Limb (tissue), 2 donors: ENCODE measurements at regions not wholly inside any gene's neighbourhood (a gene's known extent, or its start where the extent isn't known, plus 50 kb on each side); places are given as distances from the start of the nearest gene placed in this dataset.

Source experiments
- DNase-seq, 2 donors: peaks; one replicate each; pipeline ENCODE4 v3.0.0-alpha.2; 2016; ENCODE audit errors: extremely low spot score in 2 of 2

DNA sequence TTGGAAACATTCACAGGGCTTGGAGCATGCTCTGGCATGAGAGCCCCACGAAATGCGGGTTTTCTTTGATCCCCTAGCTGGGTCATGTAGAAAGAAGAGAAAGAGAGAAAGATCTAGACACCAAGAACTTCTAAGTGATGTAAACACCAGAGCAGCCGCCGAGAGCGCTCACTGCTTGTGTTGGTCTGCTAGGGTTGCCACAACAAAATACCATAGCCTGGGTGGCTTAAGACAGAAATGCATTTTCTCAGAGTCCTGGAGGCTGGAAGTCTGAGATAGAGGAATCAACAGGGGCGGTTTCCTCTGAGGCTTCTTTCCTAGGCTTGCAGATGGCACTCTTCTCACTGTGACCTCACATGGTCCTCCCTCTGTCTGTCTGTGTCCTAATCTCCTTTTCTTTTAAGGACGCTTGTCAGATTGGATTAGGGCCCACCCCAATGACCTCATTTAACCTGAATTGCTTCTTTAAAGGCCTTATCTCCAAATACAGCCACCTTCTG, 139.5 kb downstream of the CYLD start:
- no peak for DNase-seq

DNA sequence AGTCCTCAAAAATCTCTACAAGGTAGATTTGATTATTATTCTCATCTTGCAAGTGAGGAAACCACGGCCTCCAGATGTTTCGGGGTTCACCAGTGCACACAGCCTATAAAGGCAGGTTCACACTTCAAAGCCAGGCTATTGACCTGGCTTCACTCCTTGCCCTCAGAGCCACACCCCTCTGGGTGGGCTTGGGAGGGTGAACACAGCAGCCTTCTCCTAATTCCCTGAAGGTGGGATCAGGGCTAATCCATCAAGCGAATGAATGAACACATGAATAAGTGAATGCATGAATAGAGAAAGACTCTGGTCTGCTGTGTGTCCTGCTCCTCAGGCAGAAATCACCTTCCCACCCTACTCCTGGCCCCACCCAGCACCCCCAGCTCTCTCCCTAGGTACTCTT, 139.0 kb downstream of the CYLD start:
- DNase-seq, result no peak

DNA sequence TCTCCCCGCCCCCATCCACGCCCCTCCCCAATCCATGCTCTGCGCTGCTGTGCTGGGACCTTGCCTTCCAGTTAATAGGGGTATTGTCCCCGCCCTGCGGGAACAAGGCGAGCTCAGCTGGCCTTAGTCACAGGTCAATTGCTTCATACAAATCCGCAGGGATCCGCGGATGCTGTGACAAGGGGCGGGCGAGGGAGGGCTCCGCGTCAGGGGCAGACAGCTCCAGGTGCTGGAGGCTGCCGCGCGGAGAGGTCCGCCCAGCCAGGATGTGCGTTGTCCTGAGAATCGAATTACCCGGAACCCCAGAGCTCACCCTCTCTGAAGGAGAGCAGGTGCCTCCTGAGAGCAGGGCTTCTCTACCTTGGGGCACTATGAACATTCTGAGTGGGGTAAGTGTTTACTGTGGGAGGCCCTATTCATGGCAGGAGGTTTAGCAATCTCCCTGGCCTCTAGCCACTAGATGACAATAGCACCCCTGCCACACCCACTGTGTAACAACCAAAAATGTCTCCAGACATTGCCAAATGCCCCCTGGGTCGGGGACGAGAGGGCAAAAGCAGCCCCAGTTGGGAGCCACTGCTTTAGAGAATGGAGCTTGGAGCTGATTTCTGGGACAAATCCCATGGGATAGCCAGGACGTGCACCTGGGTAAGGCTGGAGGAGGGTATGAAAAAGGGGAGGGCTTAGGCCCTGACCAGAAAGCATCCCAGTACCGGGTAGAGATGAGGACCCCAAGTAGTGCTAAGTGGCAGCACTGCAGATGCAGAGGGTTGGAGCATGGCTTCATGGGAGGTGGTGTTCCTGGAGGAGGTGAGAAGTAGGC, 138.2 kb downstream of the CYLD start:
- peak in 1 of 2 donors; percentile 47 for DNase-seq

DNA sequence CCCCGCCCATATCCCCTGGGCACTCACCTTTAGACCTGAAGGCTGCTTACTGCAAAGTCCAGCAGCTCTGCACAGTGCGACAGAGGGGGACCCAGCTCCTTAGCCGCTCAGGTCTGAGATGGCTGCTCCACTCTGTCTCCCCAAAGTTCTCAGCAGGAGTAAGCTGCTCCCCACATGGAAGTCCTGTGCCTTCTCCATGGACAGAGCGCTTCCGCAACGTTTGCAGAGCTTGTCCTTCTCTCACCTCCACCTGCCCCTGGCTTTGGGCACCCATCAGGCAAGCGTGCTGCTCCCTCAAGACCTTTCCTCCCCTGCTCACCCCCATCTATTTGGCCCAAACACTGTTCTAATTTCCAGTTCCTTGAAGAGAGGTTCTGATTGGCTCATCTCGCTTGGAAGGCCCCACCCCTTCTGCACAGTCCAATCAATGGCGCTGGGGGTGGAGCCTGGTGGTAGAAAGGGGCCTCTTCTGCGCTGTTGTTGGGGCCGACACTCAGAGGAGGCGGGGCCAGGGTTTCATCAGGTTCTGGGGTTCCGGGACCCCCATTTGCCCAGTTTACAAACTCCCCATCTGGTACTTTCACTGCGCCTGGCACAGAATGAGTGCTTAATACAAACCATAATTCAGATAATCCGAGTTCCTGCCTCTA, 137.2 kb downstream of the CYLD start:
- no peak for DNase-seq

DNA sequence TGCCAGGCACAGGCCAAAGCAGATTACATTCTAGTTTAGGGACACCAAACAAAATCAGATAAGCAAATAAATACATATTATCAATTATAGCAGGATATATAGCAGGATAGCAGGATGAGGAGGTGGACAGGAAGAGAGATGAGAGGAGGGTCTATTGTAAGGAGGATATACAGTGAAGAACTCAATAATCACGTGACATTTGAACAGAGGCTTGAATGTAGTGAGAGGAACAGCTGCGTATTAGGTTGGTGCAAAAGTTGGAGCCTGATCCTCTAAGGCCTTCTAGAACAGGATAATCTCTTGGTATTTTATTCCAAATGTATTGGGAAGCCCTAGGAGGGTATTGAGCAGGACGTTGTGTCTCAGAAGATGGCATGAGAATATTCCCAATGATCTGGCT, 136.7 kb downstream of the CYLD start:
- no peak for DNase-seq

DNA sequence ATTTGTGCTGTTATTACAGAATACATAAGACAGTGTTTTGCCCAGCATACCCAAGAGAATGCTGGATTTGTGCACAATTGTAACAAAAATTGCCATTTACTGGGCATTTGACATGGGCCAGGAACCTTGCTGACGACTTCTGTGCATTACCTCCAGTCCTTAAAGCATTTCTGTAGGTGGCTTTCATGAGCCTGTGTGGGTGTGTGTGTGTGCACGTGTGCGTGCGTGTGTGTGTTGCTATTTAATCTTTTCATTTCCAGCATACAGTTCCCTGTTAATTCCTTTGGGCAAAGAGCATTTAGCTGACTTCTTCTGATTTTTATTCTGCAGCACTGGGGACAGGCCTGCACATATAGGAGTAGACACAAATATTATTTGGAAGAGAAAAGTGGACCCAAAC, 134.4 kb downstream of the CYLD start:
- no peak for DNase-seq

DNA sequence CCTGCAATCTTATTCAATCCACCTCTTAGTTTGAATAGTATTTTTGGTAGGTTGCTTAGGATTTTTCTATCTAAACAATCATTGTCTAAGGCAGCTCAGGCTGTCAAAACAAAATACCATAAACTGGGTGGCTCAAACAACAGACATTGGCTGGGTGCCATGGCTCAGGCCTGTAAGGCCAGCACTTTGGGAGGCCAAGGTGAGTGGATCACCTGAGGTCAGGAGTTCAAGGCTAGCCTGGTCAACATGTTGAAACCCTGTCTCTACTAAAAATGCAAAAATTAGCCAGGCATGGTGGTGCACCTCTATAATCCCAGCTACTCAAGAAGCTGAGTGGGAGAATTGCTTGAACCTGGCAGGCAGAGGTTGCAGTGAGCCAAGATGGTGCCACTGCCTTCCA, 126.7 kb downstream of the CYLD start:
- DNase-seq, result no peak

DNA sequence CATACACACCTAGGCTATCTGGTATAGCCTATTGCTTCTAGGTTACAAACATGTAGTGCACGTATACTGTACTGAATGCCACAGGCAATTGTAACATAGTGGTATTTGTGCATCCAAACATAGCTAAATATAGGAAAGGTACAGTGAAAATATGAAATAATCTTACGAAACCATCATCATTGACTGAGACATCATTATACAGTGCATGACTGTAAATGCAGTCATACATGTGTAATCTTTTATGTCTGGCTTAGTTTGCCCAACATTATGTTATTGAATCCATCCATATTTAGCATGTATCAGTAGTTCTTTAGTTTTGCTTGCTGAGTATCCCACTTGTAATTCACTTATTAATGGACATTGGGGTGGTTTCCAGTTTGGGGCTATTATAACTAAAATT, 124.9 kb downstream of the CYLD start:
- DNase-seq, result no peak

DNA sequence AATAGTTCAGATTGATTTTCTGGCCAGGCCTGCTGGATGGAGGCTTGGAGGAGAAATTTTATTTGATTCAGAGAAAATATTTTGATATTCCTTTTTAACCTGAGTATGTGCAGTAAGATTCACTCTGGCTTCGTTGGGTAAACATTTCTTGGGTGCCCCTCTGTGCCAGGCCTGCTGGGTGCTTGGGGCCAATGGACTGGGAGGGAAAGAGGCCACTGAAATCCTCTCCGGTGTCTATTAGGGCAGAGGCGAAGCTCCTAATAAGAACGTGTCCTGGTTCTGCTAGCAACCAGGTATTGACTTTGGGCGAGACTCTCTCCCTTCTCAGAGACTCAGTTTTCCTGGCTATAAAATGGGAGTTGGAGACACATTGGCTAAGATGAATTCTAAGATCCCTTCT, 122.5 kb downstream of the CYLD start:
- DNase-seq, result no peak

DNA sequence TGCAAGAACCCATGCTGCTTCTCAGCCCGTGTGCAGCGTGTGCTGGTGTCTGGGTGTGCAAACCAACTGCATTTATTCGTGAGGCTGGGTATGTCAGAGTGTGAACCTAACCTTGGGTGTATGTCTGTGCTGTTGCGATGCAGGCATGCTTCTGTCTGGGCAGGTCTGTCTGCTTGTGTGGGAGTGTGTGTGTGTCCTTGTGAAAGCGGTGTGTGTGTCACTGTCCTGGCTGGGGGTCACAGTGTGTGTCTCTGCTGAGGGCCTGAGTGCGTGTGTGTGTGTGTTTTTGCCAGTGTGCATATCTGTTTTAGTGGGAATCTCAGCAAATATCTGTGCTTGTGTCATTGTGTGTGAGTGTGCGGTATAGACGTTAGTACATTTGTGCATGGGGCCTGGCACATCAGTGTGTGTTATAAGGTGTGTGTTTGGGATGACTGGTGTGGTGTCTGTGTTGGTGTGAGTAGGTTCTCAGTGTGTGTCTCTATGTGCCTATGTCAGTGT, 121.8 kb downstream of the CYLD start:
- no peak for DNase-seq

DNA sequence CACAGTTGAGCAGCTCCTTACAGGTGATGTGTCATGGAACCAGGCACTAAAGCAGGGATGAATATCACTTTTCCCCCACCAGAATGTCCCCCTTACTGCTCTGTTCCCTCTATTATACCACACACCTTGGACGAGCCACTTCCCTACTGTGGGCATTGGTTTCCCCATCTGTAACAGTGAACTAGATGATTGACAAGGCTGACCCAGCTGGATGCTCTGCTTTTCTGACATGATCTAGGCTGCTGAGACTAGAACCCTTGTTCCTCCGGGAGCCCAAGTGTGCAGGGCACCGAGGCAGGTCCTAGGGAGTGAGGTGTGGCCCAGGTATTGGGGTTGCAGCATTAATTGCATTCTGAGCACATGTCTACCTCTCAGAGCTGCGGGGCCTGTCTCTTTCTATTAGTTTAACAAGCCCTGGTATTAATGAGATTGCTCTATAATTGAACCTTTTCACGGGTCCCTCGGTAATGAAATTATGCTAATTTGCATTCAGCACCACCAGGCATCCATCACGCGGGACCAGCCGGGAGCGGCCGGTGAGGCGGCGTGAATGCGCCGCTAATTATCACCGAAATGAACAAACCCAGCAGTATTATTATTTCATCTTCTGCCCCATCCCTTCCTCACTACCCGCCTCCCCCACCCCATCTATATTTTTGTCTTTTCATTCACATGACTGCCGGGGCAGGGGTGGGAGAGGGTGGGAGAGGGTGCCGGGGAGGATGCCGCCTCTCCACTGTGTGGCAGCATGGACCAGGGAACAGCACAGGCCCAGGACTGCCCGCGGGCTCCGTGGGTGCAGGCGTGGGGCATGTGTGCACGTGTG, 121.1 kb downstream of the CYLD start:
- no peak for DNase-seq

DNA sequence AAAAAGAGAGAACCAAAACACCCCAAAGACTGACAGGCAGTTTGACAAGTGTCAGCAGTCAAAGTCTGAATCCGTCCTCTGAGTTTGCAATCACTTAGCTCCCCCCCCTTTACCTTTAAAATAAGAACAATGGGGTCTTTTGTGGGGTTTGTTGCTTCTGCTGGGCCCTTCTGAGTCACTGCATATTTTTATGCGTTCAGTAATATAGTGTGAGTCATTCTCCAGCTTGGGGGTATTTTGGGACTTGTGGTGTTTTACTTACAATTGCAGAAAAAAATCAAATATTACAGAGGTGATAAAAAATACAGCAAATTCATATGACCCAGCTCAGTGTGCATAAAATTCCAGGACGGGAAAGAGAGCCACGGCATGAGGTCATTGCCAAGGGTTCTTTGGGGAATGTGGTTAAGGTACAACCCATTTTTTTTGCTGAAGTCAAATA, 120.1 kb downstream of the CYLD start:
- DNase-seq, result no peak

DNA sequence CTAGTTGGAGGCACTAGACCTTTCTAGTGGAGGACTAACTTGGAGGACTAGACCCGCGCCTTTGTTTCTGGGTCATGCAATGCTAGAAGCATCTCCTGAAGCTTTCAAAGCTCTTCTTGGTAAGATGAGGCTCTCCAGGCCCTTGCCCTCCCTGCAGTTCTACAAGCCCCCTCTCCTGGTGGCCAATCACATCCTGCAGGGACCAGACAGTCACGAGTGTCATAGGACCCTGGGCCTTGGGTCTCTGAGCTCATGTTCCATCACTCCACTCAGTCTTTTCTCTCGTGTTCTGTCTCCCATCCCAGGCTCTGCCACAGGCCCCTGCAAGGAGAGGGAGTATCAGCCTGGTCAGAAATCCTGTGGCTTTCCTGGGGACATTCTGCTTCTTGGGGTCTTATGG, 119.6 kb downstream of the CYLD start:
- DNase-seq, result no peak

DNA sequence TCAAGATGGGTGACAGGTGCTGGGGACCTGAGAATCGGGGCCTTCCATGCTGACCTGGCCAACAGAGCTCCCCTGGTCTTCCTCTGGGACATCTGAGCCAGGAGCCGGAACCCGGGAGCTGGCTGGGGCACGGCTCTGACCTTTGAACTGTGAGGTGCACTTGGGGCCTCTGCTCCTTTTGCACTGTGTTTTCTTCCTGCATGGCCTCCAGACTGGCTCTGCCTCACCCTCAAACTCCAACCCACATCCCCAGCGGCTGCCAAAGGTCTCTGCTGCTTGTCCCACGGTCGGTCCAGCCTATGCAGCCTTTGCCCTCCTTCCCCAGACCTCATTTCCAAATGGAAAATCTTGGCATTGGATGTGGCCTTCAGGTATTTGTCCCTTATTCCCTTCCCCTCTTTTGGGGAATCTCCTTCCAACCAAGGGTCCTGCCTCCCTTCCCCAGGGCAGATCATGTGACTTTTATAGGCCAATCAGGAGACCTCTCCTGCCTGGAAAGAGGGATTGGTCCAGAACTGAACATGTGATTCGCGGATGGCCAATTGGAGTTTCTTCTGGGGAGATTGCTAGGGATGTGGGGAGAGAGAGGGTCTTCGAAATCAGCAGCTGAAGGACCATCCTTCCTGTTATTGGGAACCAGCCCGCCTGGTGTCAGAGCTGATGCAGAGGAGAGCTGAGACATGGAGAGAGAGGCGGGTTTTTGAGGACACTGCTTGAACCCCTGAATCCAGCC, 117.9 kb downstream of the CYLD start:
- no peak for DNase-seq

DNA sequence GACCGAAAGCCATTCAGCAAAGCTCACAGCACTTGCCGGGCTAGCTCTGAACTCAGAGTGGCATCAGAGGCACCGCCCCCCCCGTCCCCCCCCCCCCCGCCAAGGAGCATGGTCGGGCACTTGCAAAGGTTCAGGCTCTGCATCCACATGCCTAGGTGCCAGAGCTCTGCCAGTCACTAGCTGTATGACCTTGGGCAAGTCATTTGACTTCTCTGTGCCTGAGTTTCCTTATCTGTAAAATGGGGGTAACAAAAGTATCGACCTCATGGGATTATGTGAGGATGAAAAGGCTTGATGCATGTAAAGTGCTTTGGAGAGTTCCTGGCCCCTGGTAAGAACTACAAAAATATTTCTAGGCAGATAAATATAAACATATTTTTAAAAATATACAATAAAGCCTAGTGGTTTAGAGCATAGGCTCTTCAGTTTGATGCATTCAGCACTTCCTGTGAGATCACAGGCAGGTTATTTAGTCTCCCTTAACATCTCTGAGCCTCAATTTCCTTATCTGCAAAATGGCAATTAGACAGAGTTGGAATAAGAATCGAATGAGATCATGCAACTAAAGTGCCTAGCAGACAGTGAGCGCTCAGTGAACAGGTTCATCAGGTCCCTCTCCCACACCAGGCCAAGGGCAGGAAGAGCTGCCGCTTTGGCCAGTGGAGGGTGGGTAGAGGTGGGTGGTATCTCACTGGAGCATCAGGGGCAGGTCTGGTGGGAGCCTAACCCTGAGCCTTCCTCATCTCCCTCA, 117.2 kb downstream of the CYLD start:
- DNase-seq, result no peak

DNA sequence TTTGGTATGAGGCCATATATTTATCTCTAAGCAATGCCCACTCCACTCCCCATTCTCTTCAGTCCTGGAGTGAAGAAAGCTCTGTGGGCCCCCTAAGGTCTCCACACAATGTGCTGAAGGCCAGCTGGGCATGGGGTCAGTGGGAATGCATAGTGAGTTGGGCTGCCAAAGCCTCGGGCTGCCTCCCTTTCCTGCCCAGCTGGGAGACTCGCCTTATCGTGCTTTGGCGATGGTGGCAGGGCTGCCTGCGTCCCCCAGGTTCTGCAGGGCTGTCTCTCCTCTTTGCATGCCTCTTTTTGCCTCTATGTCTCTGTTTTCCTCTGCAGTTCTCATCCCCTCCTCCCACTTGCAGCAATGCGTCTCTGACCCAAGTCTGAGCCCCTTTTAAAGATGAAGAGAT, 116.5 kb downstream of the CYLD start:
- DNase-seq, result no peak

DNA sequence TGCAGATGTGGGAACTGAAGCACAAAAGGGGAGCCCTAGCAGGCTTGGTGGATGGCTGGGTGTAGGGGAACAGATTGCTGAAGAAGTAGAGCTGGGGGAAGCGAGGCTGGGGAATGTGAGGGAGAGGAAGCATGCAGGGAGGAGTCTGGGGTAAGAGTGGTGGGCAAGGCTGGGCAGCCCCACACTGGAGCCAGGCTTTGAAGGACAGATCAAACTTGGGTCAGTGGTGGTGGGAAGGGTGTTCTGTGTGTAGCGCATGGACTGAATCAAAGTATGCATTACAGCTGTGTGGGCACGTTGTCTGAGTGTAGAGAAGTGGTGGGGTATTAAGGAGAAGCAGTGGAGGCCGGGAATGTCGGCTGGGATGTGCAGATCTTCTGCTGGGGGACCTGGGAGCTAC, 116.0 kb downstream of the CYLD start:
- DNase-seq, result no peak

DNA sequence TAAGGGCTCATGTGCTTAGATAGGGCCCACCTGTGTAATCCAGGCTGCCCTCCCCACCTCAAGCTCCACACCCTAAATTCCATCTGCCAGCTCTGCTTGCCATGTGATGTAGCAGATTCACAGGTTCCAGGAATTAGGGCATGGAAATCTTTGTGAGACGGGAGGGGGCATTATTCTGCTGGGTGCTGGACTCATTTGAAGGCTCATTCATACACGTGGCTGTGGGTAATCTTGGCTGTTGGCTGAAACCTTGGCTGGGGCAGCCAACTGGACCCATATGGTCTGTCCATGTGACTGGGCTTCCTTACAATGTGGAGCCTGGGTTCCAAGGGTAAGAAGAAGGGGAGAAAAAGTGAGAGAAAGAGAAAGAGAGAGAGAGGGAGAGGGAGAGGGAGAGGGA, 115.1 kb downstream of the CYLD start:
- DNase-seq, result no peak

DNA sequence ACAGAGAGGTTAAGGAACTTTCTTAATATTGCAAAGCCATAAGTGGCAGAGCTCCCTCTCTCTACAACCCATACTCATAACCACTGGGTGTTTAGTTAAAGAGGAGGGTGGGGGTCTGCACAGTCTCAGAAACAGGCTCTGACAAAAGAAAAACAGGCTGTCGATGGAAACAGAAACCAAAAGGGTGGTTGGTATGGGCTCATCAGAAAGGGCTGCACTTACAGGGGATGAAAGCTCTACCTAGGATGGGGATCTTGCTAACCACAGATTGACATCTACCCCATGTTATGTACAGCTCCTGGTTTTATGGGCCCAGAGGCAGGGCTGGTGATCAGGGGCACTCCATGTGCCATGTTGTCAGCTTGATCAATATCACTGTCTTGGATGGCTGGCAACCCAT, 111.4 kb downstream of the CYLD start:
- DNase-seq, result no peak
